WTC11 (cell line): ENCODE measurements at regions not wholly inside any gene's neighbourhood (a gene's known extent, or its start where the extent isn't known, plus 50 kb on each side); places are given as distances from the start of the nearest gene placed in this dataset.

ENCODE experiments used
- CTCF ChIP-seq: fragments of 200-600 bp; IDR thresholded peaks from 2 replicates; pipeline ENCODE4 v1.8.0; 2022; ENCODE audit warnings: antibody characterized with exemption
- TEAD4 ChIP-seq: sonication (generic); formaldehyde crosslinking; IDR thresholded peaks from 2 replicates; pipeline ENCODE4 v1.8.0; 2022; ENCODE audit warnings: mild to moderate bottlenecking, missing genetic modification reagents
- ZNF317 ChIP-seq: sonication (generic); formaldehyde crosslinking; IDR thresholded peaks from 2 replicates; pipeline ENCODE4 v1.8.1; 2023; ENCODE audit warnings: low read depth, mild to moderate bottlenecking, moderate library complexity, missing genetic modification reagents, borderline replicate concordance

GRCh38 chr12:45557016-45557415 is 172.5 kb upstream of the ARID2 start:
- TF ChIP-seq ZNF317 (CRISPR knock-in tag), result no peak
- TF ChIP-seq CTCF, result no peak
- TF ChIP-seq TEAD4, result no peak
